ENCODE measurements at regions not wholly inside any gene's neighbourhood (a gene's known extent, or its start where the extent isn't known, plus 50 kb on each side); places are given as distances from the start of the nearest gene placed in this dataset.

GRCh38 chr17:13302419-13302818 lies 284.6 kb upstream of the ELAC2 start:
- no peak for DNase-seq (ENCODE audit: low spot score)

GRCh38 chr17:13297183-13297582 lies 279.4 kb upstream of the ELAC2 start:
- no peak for DNase-seq (ENCODE audit: low spot score)

GRCh38 chr17:13293421-13293820 lies 275.6 kb upstream of the ELAC2 start:
- DNase-seq (ENCODE audit: low spot score) = no peak

DNA sequence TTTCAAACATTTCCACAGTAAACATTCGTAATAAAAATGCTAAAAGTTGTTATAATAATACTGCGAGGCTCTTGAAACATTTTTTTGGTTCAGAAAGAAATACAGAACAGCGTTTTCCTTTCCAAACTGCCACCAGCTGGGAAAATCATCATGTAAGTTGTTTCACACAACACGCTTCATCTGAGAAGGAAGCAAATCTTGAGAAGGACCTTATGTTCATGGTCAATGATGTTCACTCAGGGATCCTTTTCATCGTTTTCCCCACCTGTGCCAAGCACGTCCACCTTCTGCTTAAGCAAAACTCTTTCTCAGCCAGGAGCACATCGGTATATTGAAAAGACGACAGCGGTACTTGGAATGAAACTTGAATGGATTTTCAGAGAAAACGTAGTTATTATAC lies 274.5 kb upstream of the ELAC2 start:
- no peak for DNase-seq (ENCODE audit: low spot score)

DNA sequence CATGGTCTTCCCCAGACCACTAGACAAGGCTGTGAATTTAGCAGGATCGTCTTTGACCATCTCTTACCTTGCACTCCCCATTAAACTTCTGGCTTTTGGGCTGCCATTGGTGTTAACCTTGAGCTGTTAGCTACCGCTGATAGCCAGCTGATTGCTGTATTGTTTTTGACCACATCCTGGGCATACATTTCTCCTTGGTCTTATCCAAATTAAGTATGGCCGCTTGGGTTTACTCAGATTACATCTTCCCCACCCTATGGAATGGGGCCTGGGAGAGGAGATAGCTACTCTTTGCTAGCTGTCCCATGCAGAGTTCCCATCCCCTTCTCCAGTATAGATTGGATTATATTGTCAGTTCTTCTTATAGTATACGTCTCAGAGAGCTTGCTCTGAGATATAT lies 270.4 kb upstream of the ELAC2 start:
- no peak for DNase-seq (ENCODE audit: low spot score)

DNA sequence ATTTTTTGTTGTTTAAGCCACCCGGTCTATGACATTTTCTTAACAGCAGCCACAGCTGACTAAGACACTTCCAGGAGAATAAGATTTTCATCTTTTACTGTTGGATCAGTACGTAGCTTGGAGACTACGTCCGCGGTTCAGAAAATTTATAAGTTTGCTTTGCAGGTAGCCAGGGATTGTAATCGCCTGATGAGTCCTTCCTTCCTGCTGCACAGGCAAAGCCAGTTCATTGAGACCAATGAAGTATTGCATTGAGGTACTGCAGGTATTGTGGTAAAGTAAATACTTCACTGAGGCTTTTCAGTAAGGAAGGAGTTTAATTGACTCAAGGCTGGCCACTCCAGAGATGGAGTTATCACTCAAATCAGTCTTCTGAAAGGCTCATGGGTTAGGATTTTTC lies 269.4 kb upstream of the ELAC2 start:
- DNase-seq (ENCODE audit: low spot score) = no peak

GRCh38 chr17:13283606-13284005 lies 265.8 kb upstream of the ELAC2 start:
- no peak for DNase-seq (ENCODE audit: low spot score)

DNA sequence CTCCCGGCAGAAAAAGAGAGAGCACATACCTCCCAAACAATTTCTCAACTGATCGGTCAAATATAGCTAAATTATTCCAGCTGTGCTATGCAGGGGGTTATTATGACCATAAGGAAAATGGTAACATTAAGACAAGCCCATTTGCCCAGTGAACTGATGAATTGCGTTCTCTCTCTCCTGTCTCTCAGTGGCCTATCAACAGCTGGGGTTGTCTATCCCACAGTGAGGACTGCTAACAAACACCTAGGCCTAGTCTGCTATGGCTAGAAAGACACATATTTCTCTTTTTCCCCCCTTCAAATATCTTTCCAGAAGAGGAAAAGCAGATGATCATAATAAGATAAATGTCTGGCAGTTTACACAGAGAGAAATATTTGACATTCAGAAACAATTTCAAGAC lies 263.8 kb upstream of the ELAC2 start:
- DNase-seq (ENCODE audit: low spot score) = no peak

DNA sequence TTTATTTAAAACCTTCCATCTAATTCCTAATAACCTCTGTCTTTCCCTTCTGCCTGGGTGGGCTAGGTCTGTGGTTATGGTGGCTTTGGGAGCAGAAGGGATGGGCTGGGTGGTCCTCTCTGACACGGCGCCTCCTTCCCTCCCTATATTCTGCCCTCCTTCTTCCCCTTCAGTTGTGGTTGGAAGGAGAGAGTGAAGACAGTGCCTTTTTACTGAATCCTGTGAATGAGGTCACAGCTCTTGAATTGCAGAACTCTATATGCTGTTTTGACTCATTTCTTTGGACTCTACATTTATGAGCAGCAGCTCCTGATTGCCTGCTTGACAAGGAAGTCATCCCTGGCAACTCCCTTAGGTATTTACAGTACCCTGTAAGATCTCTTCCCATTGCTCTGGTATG lies 256.0 kb upstream of the ELAC2 start:
- DNase-seq (ENCODE audit: low spot score) = no peak

DNA sequence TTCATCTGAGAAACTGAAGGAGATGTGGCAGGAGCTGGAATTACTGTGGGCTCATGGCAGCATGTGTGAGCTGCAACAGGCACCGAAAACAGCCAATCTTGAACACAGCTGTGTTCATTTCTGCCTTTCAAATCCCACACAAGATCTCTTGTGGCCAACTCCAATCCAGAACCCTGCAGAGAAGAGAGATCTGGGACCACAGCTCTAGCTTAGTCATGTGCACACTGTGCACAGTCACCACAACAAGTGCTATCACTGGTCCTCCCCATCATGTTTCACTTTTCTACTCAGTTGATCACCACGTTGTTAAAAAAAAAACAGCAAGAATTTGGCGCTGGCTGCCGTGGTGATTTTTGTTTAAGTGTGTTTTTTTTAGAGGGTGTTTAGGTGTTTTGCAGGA lies 254.5 kb upstream of the ELAC2 start:
- no peak for DNase-seq (ENCODE audit: low spot score)

- DNase-seq (ENCODE audit: low spot score) = no peak
Observed at GRCh38 chr17:13268791-13269595, 251.2 kb upstream of the ELAC2 start.

DNA sequence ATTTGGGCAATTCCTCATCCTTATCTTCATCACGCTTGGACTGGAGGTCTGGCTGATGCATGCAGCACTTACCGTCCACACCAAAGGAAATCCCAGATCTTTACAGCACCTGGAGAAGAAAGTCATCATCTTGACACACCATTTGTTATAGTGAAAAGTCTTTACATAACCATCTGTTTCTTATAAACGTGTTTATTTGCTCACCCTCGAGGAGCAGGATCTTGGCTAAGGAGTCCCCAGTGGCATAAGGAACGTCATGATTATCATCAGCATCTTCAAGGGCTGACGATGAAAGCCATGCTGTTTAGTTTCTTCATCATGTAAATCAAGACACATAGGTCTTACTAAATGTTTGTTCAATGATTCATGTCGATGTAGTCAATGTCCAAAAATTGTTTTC lies 248.8 kb upstream of the ELAC2 start:
- no peak for DNase-seq (ENCODE audit: low spot score)

DNA sequence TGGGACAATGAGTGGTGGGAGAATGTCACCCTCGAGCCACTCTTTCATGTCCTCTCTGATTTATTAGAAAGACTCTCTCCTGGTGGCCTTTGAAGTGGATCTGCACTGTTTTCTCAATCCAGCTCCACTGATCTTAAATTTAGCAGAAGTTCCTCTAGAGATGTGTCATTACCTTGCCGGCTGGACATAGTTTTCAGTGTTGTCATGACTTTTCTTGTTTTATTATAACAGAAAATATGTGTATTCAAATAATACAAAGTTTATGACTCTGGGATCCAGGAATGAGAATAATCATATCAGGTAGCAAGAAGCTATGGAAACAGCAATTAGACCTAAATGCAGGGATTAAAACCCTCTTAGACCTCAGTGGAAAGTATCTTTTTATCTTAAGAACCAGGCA lies 247.5 kb upstream of the ELAC2 start:
- DNase-seq (ENCODE audit: low spot score) = no peak

- DNase-seq (ENCODE audit: low spot score) = no peak
Observed at GRCh38 chr17:13263746-13264145, 245.9 kb upstream of the ELAC2 start.

DNA sequence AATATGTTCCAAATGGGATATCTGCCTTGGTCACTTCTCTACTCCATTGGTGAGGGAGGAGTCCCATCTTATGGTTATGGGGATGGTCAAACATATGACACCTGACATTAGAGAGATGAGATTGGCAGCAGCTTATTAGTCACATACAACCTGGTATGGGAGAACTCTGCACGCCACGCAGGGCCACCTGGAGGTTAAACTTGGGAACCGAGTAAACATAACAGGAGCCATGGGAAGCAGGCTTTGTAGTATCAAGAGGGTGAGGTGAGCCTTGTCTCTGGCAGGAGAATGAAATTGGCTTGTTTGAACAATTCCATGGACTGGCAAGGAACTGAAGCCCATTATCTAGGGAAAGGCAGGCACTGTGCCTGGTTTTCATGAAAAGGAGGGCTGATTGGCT lies 238.7 kb upstream of the ELAC2 start:
- DNase-seq (ENCODE audit: low spot score) = no peak

DNA sequence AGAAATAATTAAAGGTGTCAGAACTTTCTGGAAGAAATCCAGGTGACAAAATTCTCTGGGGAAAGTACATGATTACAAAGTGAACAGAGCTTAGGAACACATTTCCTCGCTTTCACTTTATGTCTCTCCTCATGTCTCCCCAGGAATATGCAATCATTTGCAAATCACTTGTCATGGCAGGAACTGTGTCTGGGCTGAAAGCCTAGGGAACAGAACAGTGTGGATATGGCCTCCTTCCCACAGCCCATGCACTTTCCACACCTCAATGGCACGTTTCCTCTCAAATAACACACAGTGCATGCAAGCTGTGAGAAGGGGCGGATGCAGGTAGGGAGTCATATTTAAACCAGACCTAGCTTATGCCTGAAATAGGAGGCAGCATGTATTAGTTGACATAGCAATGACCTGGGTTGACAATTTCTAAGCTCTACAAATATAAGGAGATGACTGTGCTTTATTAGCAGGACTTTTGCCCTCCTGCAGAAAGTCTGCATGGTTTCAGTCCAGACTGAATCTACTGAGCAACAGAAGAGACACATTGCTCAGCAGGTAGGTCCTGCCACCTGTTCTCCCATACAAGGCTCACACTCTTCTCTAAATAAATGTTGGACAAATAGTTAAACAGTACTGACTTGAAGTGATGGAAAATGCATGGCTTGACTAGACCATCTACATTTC lies 236.0 kb upstream of the ELAC2 start:
- no peak for DNase-seq (ENCODE audit: low spot score)

DNA sequence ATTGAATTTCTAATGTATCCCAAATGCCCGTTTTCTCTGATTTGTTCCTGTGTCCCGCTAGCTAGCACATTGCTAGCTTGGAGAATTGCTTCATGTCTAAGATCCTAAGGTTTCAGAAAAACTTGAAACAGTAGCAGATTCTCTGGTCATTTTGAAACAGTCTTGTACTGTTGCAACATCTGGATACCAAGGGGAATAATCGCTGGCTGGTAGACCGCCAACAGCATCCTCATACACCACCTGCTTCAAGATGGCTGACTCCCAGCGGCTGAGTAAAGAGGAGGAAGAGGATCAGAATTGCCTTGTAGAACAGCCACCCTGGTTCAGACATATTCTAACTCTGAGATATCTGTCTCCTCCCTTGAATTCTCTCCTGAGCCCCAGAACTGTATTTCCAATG lies 226.7 kb upstream of the ELAC2 start:
- DNase-seq (ENCODE audit: low spot score) = no peak

- DNase-seq (ENCODE audit: low spot score) = no peak
Observed at GRCh38 chr17:13243585-13243984, 225.8 kb upstream of the ELAC2 start.

DNA sequence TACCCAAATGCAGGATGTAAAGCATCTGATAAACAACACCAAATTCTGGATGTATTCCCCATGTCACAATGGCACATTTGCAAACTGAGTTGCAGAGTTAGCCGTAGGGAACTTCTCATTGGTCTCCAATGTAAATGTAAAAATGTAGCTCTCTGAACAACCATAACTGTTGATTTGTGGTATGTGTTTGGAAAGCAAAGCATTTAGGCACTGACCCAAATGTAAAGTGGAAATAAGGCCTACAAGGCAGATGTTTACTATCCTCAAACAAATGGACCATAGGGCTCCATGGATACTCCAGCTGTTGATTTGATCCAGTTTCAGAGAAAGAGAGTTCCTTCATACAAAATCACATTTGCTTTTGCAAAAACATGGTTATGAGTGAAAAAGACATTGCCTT lies 223.0 kb upstream of the ELAC2 start:
- no peak for DNase-seq (ENCODE audit: low spot score)

DNA sequence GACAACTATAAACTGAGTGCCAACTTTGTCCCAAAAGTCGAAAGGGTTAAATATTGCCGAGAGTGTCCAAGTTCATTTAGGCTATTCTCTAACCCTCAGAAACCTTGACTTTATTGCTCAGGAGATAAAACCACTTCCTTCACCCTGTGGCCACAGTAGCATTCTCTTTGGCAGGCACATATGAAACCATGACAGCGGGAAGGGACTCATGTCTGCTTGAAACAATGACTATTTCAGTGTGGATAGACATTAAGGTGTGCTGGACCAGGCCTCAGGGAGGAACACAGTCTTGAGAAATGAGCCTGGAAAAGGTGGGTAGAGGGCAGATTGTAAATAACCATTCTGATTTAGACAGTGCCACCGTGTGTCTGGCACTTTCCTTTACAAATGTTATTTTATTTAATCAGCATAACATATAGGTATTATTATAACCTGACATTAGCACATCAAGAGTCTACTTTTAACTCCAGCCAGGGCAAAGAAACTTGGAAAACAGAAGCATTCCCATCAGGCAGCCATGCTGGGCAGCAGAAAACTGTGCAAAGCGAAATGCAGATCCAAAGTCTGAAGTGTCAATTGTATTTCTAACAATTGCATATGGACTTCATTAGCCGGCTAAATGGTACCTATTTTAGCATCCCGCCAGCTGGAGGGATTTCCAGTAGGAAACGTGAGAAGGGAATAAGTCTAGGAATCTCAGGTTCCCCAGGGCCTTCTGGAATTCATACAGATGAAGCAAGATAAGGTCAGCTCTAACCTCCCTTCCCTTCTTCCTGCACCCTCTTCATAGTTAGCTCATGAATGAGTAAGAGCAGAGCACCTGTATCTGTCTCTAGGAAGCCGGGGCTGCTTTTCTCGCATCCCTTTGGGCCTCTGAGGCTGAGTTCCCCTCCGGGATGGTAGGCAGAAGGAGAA lies 212.8 kb upstream of the ELAC2 start:
- no peak for DNase-seq (ENCODE audit: low spot score)

DNA sequence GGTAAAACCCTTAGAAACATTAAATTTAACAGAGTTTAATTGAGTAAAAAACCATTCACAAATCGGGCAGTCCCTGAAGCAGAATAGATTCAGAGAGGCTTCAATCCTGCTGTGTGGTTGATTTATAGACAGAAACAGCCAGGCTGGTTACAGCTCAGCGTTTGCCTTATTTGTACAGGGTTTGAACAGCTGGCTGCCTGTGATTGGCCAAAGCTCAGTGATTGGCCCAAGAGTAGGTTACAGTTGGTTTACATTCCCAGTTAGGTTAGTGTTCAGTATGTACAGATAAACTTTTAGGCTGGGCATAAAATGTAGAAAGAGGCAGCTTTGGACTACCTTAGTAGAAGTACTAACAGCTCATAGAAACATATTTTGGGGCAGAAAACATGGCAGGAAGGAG lies 210.4 kb upstream of the ELAC2 start:
- no peak for DNase-seq (ENCODE audit: low spot score)

- no peak for DNase-seq (ENCODE audit: low spot score)
Observed at GRCh38 chr17:13222975-13223374, 205.1 kb upstream of the ELAC2 start.

DNA sequence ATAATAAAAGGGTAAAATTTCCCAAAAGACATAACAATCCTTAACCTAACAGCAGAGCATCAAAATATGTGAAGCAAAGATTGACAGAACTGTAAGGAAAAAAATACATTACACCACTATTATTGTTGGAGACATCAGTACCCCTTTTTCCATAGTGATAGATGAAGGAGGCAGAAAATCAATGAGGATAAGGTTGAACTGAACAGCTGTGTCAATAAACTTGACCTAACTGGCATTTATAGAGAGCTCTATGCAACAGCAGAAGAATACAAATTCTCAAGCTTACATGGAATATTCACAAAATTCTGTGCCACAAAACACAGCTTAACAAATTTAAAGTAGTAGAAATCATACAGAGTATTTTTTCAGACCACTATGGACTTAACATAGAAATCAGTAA lies 195.0 kb upstream of the ELAC2 start:
- DNase-seq (ENCODE audit: low spot score) = no peak

Data from pons (tissue), 1 donor.